ENCODE measurements at regions not wholly inside any gene's neighbourhood (a gene's known extent, or its start where the extent isn't known, plus 50 kb on each side); places are given as distances from the start of the nearest gene placed in this dataset.

DNA sequence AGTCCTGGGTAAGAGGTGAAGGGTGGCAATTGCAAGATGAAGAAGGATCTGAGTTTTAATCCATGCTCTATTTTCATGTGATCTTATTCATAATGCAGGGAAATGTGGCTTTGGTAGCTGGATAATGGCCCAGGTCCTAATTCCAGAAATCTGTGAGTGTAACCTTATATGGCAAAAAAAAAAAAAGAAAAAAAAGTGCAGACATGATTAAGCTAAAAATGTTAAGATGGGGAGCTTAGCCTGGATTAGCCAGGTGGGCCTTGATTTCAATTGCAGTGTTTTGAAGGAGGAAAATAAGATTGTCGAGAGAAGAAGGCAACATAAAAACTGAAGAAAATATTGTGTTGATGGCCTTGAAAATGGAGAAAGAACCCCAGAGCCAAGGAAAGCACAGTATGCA, 867.7 kb upstream of the HS3ST1 start:
- ATAC-seq (no peak), DNase-seq (ENCODE audit: low spot score) (no peak)
- Mint-ChIP-seq H3K27me3 (ENCODE audit: low read depth) (no peaks in the 10 kb centered on the region), H3K36me3 (0 out of 2 replicates have a peak, but pooled peaks cover 3% of the 10 kb centered on the region), H3K4me3 (no peak overlapping the region), H3K4me1 (no peaks in the 10 kb centered on the region), H3K27ac (no peak overlapping the region), H3K9me3 (peaks cover 44% of the 10 kb centered on the region)
- TF ChIP-seq, protein P1, sequence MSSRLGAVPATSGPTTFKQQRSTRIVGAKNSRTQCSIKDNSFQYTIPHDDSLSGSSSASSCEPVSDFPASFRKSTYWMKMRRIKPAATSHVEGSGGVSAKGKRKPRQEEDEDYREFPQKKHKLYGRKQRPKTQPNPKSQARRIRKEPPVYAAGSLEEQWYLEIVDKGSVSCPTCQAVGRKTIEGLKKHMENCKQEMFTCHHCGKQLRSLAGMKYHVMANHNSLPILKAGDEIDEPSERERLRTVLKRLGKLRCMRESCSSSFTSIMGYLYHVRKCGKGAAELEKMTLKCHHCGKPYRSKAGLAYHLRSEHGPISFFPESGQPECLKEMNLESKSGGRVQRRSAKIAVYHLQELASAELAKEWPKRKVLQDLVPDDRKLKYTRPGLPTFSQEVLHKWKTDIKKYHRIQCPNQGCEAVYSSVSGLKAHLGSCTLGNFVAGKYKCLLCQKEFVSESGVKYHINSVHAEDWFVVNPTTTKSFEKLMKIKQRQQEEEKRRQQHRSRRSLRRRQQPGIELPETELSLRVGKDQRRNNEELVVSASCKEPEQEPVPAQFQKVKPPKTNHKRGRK (CRISPR knock-in tag; IDR thresholded peaks at IDR 0.05; ENCODE audit: borderline replicate concordance) = no peak
- TF ChIP-seq ZNF219 (CRISPR knock-in tag; IDR thresholded peaks at IDR 0.05; ENCODE audit: borderline replicate concordance) = no peak
- TF ChIP-seq, protein P2, sequence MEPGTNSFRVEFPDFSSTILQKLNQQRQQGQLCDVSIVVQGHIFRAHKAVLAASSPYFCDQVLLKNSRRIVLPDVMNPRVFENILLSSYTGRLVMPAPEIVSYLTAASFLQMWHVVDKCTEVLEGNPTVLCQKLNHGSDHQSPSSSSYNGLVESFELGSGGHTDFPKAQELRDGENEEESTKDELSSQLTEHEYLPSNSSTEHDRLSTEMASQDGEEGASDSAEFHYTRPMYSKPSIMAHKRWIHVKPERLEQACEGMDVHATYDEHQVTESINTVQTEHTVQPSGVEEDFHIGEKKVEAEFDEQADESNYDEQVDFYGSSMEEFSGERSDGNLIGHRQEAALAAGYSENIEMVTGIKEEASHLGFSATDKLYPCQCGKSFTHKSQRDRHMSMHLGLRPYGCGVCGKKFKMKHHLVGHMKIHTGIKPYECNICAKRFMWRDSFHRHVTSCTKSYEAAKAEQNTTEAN (CRISPR knock-in tag; IDR thresholded peaks at IDR 0.05) = no peak
- ChIA-PET POLR2A (no interaction called here), CTCF (no interaction called here)

DNA sequence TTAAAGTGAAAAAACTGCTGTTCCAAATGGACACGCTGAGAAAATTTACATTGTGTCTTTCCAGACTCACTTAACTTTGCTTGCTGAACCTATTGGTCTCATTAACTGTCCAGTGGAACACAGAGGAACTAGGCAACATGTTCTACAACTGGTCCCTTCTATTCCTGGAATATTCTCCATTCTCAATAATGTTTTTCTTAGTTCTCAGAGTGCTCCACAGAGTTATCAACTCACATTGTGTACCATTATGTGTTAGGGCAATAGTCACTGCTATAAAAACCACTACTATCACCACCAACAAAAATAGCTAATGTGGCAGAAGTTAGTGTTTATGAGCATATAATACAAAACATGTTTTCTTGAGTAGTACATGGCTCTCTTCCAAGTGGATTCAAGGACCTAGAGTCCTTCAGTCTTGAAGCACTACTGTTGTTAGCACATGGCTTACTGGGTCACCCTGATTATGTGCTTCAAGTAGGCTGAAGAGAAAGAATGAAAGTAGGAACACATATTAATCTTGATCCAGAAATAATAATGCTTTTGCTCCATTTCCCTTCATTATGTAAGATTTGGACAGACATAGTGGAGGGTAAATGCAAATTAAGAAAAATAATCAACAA, 865.3 kb upstream of the HS3ST1 start:
- TF ChIP-seq ATF1 (CRISPR knock-in tag; IDR thresholded peaks at IDR 0.05) (no peak), OVOL2 (CRISPR knock-in tag; IDR thresholded peaks at IDR 0.05; ENCODE audit: borderline replicate concordance) (no peak), RORB (CRISPR knock-in tag; IDR thresholded peaks at IDR 0.05) (no peak)
- Mint-ChIP-seq H3K27ac (no peak overlapping the region), H3K4me3 (no peak overlapping the region), H3K36me3 (peaks cover 9% of the 10 kb centered on the region), H3K27me3 (ENCODE audit: low read depth) (no peaks in the 10 kb centered on the region), H3K9me3 (peaks cover 47% of the 10 kb centered on the region), H3K4me1 (no peaks in the 10 kb centered on the region)
- ATAC-seq (no peak), DNase-seq (ENCODE audit: low spot score) (no peak)
- ChIA-PET POLR2A (no interaction called here), CTCF (no interaction called here)

DNA sequence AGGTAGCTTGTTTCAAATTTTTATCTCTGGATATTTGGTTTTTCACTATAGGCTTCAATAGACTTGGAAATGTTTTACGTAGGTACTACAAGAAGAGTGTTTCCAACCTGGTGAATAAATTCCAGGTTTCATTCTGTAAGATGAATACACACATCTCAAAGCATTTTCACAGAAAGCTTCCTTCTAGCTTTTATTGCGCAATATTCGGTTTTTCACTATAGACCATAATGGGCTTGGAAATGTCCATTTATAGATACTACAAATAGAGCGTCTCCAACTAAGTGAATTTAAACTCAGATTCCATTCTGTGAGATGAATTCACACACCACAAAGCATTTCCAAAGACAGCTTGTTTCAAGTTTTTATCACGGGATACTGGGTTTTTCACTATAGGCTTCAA, 857.7 kb upstream of the HS3ST1 start:
- H3K9me3 Mint-ChIP-seq = peaks cover 77% of the 10 kb centered on the region
- H3K27me3 Mint-ChIP-seq (ENCODE audit: low read depth) = no peaks in the 10 kb centered on the region; the same call in 1 of the 2 replicates
- TF ChIP-seq SP1 (CRISPR knock-in tag; conservative IDR thresholded peaks at IDR 0.05) = no peak
- TF ChIP-seq, protein P2 (CRISPR knock-in tag; IDR thresholded peaks at IDR 0.05) = no peak
- TF ChIP-seq, protein P3, sequence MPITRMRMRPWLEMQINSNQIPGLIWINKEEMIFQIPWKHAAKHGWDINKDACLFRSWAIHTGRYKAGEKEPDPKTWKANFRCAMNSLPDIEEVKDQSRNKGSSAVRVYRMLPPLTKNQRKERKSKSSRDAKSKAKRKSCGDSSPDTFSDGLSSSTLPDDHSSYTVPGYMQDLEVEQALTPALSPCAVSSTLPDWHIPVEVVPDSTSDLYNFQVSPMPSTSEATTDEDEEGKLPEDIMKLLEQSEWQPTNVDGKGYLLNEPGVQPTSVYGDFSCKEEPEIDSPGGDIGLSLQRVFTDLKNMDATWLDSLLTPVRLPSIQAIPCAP (CRISPR knock-in tag; IDR thresholded peaks at IDR 0.05) = no peak
- no peak for TF ChIP-seq NFYB (CRISPR knock-in tag; conservative IDR thresholded peaks at IDR 0.05; ENCODE audit: low read depth)
- TF ChIP-seq GTF2I (CRISPR knock-in tag; conservative IDR thresholded peaks at IDR 0.05) = no peak
- TF ChIP-seq EMX1 (CRISPR knock-in tag; IDR thresholded peaks at IDR 0.05) = no peak
- no peak for TF ChIP-seq CREB1 (CRISPR knock-in tag; IDR thresholded peaks at IDR 0.05)
- no peak for TF ChIP-seq CBFB (CRISPR knock-in tag; IDR thresholded peaks at IDR 0.05; ENCODE audit: low read depth)
- TF ChIP-seq, protein P4, sequence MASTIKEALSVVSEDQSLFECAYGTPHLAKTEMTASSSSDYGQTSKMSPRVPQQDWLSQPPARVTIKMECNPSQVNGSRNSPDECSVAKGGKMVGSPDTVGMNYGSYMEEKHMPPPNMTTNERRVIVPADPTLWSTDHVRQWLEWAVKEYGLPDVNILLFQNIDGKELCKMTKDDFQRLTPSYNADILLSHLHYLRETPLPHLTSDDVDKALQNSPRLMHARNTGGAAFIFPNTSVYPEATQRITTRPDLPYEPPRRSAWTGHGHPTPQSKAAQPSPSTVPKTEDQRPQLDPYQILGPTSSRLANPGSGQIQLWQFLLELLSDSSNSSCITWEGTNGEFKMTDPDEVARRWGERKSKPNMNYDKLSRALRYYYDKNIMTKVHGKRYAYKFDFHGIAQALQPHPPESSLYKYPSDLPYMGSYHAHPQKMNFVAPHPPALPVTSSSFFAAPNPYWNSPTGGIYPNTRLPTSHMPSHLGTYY (CRISPR knock-in tag; IDR thresholded peaks at IDR 0.05) = no peak
- TF ChIP-seq SMAD3 (CRISPR knock-in tag; IDR thresholded peaks at IDR 0.05; ENCODE audit: borderline replicate concordance) = no peak
- TF ChIP-seq, protein P5, sequence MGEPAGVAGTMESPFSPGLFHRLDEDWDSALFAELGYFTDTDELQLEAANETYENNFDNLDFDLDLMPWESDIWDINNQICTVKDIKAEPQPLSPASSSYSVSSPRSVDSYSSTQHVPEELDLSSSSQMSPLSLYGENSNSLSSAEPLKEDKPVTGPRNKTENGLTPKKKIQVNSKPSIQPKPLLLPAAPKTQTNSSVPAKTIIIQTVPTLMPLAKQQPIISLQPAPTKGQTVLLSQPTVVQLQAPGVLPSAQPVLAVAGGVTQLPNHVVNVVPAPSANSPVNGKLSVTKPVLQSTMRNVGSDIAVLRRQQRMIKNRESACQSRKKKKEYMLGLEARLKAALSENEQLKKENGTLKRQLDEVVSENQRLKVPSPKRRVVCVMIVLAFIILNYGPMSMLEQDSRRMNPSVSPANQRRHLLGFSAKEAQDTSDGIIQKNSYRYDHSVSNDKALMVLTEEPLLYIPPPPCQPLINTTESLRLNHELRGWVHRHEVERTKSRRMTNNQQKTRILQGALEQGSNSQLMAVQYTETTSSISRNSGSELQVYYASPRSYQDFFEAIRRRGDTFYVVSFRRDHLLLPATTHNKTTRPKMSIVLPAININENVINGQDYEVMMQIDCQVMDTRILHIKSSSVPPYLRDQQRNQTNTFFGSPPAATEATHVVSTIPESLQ (CRISPR knock-in tag; IDR thresholded peaks at IDR 0.05) = no peak
- TF ChIP-seq, protein P6, sequence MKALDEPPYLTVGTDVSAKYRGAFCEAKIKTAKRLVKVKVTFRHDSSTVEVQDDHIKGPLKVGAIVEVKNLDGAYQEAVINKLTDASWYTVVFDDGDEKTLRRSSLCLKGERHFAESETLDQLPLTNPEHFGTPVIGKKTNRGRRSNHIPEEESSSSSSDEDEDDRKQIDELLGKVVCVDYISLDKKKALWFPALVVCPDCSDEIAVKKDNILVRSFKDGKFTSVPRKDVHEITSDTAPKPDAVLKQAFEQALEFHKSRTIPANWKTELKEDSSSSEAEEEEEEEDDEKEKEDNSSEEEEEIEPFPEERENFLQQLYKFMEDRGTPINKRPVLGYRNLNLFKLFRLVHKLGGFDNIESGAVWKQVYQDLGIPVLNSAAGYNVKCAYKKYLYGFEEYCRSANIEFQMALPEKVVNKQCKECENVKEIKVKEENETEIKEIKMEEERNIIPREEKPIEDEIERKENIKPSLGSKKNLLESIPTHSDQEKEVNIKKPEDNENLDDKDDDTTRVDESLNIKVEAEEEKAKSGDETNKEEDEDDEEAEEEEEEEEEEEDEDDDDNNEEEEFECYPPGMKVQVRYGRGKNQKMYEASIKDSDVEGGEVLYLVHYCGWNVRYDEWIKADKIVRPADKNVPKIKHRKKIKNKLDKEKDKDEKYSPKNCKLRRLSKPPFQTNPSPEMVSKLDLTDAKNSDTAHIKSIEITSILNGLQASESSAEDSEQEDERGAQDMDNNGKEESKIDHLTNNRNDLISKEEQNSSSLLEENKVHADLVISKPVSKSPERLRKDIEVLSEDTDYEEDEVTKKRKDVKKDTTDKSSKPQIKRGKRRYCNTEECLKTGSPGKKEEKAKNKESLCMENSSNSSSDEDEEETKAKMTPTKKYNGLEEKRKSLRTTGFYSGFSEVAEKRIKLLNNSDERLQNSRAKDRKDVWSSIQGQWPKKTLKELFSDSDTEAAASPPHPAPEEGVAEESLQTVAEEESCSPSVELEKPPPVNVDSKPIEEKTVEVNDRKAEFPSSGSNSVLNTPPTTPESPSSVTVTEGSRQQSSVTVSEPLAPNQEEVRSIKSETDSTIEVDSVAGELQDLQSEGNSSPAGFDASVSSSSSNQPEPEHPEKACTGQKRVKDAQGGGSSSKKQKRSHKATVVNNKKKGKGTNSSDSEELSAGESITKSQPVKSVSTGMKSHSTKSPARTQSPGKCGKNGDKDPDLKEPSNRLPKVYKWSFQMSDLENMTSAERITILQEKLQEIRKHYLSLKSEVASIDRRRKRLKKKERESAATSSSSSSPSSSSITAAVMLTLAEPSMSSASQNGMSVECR (CRISPR knock-in tag; IDR thresholded peaks at IDR 0.05; ENCODE audit: borderline replicate concordance) = no peak
- no peak for TF ChIP-seq ZNF671 (CRISPR knock-in tag; IDR thresholded peaks at IDR 0.05)
- no peak for TF ChIP-seq ZNF232 (CRISPR knock-in tag; IDR thresholded peaks at IDR 0.05)
- POLR2A ChIA-PET = no interaction called here
- H3K27ac Mint-ChIP-seq = no peak overlapping the region
- H3K4me3 Mint-ChIP-seq = no peak overlapping the region
- no peak for ATAC-seq
- DNase-seq (ENCODE audit: low spot score) = no peak
- peaks cover 64% of the 10 kb centered on the region for H3K36me3 Mint-ChIP-seq
- no peaks in the 10 kb centered on the region for H3K4me1 Mint-ChIP-seq
- CTCF ChIA-PET = no interaction called here
